ENCODE measurements at regions not wholly inside any gene's neighbourhood (a gene's known extent, or its start where the extent isn't known, plus 50 kb on each side); places are given as distances from the start of the nearest gene placed in this dataset.

DNA sequence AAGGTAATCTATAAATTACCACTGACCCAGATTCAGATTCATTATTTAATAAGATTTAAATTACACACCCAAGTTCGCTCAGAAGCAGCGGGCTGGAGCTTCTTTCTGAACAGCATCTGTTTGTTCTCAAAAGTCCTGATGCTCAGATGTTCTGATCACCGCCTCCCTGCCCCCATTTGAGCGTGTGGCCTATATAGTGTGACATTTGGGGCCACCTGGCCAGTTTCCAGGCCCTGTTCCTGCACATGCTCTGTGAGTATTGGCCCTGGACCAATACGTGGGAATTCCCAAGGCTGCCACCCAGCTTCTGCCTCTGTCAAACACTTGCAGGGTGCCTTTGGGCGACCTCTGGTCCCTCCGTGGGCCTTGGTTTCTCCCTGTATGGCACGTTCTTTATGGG, 228.8 kb downstream of the TFAP2C start:
- TF ChIP-seq, protein P1, sequence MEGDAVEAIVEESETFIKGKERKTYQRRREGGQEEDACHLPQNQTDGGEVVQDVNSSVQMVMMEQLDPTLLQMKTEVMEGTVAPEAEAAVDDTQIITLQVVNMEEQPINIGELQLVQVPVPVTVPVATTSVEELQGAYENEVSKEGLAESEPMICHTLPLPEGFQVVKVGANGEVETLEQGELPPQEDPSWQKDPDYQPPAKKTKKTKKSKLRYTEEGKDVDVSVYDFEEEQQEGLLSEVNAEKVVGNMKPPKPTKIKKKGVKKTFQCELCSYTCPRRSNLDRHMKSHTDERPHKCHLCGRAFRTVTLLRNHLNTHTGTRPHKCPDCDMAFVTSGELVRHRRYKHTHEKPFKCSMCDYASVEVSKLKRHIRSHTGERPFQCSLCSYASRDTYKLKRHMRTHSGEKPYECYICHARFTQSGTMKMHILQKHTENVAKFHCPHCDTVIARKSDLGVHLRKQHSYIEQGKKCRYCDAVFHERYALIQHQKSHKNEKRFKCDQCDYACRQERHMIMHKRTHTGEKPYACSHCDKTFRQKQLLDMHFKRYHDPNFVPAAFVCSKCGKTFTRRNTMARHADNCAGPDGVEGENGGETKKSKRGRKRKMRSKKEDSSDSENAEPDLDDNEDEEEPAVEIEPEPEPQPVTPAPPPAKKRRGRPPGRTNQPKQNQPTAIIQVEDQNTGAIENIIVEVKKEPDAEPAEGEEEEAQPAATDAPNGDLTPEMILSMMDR (IDR thresholded peaks at IDR 0.05), result no peak
- TF ChIP-seq POLR2AphosphoS5 (IDR thresholded peaks at IDR 0.05) (no peak), POLR2A (IDR thresholded peaks at IDR 0.05) (no peak)

Measured in suprapubic skin (tissue), 4 donors.